ENCODE measurements at regions not wholly inside any gene's neighbourhood (a gene's known extent, or its start where the extent isn't known, plus 50 kb on each side); places are given as distances from the start of the nearest gene placed in this dataset.

DNA sequence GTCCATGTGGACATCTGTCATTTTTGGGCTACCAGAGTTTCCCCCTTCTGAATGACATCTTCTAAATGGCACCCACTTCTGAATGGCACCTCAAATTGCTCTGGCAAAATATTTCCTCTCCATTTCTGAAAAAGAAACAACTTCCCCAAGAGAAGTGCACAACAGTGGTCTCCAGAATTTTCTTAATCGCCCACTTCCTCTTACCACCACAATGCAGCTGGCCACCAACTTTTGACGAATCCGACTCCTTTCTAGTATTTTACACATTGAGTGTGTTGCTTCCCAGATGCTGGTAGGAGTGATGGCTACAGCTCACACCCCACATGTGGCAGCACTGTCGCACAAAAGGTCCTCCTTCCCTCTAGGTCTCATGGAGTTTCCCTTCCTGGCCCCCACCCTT, 216.1 kb downstream of the FOXA2 start:
- no peak for DNase-seq

DNA sequence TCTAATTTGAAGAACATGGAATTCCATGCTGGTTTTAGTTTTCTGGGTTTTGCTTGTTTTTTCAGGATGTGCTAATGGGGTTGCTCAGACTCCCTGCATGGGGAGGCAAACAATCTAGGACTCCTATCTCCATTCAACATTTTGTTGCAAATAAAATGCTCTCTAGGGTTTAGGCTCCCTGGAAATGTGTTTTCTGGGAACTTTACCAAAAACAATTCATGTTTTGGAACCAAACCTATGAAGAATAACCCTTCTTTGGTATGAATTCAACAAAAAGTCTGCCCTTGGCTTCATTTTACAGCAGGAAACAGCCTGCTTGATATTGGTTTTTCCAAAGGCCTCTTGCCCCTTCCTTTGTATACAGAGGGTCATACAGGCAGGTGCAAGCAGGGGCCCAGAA, 217.7 kb downstream of the FOXA2 start:
- DNase-seq, result no peak

DNA sequence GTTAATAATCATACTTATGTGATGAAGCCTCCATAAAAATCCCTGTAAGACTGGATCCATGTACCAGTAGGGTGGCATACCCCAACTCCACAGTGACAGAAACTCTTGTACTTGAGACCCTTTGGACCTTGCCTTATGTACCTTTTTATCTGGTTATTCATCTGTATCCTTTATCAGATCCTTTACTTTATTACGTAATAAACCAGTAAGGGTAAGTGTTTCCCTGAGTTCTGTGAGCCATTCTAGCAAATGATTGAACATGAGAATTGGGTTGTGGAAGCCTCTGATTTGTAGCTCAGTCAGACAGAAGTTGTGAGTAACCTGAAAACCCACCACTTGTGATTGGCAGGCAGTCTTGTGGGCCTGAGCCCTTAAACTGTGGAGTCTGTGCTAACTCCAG, 229.7 kb downstream of the FOXA2 start:
- no peak for DNase-seq

DNA sequence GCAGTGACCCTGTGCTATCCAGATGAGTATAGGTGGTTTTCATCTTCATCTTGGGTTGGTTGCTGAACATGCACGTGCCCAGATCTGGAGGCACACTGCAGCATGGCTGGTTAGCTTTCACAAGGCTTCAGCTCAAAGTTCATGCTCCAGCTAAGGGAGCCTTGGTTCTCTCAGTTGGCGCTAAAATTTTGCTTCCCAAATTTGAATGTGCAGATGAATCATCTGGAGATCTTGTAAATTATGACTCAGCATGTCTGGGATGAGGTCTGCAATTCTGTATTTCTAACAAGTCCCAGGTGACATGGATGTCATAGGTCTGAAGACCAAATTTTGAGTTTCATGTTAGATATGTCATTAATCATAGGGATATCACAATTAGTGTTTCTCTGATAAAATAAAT, 230.8 kb downstream of the FOXA2 start:
- DNase-seq, result no peak

DNA sequence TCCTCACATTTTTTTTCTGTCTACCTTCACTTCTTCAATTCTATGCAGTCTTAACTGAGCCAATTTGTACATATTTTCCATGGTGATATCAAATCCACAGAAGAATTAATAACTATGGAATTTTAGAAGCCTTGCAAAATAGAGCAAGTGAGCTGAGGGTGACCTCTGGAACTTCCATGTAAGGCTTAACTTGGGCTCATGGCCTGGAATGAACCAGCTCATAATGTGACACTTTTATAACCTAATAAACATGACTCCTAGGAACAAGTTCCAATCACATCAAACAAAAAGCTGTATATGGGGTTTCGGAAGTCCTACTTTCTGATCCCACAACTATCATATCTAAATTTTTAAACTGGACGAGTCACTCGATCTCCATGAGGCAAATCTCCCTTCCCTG, 232.4 kb downstream of the FOXA2 start:
- DNase-seq, result no peak

DNA sequence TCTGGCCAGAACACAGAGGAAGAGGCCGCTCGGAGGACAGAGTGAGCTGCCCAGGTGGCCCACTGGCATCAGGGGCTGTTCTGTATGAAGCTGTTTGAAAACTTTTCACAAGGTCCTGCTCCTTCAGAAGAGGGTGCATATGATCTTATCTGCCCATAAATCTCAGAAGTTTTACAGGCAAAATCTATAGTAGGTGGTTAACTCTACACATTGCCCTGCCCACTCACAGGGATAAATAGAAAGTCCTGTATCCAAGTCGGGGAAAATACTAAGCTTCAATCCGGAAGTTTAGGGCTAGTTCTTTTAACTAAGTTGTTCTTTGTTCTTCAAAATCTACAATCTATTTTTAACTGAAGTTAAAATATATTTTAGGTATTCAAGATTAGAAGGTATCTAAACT, 233.7 kb downstream of the FOXA2 start:
- DNase-seq, result no peak

DNA sequence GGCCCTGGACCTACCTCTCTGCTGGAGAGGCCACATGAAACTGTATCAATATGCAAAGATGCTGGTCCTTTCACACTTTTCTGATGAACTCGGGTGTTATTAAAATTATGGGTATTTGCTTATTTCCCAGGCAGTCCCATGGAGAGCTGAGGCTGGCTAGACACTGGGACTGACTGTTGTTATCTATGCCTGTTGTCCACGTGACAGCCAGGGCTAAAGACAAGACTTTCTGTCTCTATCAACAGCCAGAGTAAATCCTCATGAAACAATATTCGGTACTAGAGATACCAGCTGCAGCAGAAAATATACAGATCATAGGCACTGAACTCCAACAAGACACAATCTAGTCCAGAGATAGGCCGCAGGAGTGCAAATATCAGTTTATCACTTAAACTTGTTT, 236.4 kb downstream of the FOXA2 start:
- no peak for DNase-seq

DNA sequence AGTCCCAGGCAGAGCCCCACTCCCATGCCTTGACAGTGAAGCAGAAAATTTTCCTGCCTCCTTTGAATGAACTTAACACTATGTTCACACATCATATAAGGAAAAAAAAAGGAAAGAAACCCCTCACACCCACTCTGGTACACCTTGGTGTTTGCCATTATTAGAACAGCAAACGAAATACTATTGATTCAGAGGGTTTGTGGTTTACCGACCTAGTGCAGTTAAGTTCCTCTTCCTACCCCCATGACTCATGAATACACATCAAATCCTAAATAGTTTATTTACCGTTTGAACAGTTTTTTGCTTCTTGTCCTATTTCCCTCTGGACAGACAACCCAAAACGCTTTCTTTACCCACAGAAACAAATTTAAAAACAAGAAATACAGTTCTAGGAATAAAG, 237.7 kb downstream of the FOXA2 start:
- DNase-seq, result no peak

DNA sequence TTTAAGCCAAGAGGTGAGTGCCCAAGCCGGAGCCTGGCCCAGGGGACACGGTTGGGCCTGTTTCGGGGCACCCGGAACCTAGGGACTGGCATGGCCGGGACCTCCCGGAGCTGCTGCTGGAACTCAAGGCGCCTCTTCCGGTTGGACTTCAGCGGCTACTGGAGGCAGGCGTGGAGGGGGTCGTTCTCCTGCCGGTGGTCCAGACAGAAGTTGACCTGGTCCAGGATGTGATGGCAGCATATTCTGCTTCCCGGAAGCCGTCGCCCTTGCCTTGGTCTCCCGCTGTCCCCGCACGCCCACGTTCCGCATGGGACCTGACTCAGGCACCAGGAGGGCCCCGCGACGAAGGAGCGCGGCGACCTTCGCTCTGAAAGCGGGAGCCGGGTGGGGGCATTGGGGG, 240.8 kb downstream of the FOXA2 start:
- no peak for DNase-seq

DNA sequence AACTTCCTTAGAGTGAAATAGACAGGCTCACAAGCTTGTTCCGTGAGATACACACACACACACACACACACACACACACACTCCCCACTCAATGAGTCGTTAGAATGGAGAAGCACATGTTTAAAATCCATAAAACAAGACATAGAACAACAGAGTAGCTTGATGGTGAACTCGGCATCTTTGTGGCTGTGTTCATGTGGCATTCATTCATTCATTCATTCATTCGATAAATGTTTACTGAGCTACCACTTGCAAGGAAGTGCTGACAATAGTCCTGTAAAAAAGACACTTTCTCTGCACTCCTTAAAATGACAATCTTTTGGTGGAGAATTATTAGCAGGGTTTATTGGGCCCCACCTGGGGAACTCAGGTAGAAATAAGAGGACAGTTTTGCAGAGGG, 242.0 kb downstream of the FOXA2 start:
- DNase-seq, result no peak

DNA sequence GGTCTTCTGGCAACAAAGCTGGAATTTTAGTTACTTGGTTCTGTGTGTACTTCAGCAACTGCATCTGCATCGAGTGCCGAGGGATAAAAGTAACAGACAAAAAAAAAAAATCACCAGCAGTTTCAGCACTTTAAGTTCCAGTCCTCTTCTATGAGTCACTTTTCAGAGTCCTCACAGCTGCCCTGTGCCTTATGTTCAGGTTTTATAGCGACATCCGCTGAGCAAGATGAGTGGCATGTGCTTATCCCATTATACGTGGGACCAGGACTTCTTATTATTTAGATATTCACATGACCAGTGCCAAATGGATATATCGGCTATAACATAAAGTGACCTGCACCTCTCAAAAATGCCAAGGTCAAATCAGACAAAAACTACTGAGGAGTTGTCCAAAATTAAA, 242.9 kb downstream of the FOXA2 start:
- peak; percentile 9 for DNase-seq

DNA sequence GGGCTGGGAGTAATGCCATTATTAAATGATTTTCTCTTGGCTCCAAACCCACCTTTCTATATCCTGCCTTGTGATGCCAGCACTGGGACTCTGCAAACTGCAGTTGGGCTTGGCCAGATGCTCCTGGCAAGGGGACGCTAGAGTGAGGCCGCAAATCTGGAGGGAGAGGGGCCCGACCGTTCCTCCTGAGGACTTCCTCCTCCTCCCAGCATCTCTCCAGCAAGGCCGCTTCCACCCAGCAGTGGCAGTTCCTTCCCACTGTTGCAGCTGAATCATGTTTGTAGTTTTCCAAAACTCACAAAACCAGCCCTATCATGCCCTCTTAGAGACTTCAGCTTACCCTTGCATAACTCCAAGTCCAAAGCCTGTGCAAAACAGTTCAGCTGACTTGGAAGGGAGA, 244.4 kb downstream of the FOXA2 start:
- DNase-seq, result no peak

DNA sequence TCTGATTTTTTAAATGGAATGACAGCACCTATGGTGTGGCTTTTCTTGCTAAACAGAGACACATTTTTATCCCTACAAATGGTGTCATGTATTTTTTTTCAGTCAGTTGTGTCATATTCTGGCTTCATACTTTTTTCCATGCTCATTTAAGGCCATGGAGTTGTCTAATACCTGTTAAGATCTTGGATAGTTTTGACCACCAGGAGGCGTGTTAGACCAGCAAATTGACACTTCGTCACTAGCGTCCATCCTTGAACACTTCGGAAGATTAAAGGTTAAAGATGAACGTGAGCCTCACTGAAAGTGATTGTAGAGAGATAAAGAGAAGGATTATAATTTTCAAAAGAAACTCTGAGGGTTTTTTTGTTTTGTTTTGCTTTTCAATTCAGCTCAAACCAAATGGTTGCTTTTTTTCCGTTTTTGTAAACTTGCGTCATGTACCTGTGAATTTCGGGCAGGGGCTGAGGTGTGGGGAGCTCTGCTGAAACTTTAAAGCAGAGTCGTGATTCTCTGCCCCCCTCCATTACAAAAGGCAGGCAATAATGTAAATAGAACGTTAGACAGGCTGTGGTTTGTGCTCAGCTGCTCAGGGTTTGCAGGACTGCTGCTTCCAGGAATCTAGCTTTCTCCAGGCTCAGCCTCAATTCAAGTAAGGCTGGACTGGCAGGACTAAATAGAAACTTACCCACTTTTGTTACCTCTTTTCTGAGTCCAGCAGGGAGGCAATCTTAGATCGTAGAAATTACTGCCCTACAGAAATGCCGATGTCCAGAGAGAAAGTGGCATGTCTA, 245.1 kb downstream of the FOXA2 start:
- DNase-seq, result peak; percentile 80

DNA sequence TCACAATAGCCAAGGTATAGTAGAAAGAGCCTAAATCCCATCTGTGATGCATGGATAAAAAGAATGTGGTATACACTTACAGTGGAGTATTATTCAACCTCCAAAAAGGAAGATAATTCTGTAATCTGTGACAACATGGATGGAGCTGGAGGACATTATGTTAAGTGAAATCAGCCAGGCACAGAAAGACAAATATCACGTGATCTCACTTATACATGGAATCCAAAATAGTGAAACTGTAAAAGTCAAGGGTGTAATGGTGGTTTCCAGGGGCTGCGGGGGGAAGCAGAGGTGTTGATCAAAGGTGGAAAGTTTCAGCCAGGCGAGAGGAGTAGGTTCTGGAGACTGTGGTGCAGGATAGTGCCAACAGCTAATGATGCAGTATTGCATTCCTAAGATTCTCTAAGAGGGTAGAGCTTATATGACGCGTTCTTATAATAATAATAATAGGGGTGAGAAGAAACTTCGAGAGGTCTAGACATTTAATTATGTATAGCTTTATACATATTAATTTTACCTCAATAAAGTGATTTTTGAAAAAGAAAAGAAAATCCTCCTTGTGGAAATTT, 246.1 kb downstream of the FOXA2 start:
- DNase-seq, result no peak

DNA sequence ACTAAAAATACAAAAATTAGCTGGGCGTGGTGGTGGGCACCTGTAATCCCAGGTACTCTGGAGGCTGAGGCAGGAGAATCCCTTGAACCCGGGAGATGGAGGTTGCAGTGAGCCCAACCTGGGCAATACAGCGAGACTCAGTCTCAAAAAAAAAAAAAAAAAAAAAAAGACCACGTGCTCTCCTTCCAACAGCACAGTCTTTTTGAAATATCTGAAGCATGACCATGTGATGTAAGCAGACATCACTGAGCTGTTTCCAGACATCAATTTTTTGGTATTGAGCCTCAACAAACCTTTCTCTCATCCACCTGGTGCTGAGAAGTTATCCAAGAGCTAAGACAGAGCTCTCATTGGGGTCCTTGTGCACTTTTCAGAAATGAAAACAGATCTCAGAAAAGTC, 249.2 kb downstream of the FOXA2 start:
- DNase-seq, result no peak

DNA sequence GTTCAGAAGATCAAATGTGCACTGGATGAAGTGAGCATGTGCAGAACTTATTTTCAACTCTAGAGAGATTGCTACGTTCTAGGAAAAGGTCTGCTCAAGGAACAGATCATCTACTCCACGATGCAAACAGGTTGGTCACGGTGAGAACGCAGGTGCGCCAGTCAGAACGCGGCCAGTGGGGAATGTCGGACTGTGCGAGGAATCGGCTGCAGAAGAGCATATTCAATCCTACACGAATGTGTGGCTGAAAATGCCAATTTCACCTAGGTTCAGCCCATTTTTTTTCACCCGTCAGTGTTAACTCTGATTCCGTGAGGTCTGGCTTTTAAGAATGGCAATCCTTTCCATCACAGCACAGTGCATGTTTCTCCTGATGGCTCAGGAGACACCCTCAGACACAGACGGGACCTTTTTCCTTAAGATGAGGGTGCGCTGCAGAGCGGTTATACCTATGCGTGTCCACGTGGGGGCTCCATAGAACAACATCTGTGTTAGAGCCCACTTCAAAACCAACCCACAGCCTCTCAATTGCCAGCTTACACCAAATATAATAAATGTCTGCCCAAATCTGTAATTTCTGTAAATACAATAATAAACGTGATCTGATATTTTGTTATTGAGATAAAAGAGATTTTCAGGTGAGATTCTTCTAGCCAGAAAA, 250.4 kb downstream of the FOXA2 start:
- peak; percentile 44 for DNase-seq

DNA sequence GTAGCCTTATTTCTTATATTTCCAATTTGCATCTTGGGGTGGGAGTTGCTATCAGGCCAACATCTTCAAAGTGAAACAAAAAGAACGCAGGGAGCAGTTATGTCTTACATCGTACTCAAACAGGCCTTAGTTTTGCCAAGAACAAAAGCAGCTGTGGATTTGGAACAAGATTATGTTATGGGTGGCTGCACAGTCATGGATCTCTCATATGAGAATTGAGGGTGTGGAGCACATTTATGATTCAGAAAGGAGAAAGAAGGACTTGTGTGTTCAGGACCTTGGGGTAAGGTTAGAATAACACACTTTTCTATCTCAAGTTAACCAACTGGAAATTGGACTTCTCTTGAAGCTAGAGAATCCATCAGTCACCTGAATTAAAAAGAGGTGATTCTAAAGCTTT, 259.9 kb downstream of the FOXA2 start:
- no peak for DNase-seq

DNA sequence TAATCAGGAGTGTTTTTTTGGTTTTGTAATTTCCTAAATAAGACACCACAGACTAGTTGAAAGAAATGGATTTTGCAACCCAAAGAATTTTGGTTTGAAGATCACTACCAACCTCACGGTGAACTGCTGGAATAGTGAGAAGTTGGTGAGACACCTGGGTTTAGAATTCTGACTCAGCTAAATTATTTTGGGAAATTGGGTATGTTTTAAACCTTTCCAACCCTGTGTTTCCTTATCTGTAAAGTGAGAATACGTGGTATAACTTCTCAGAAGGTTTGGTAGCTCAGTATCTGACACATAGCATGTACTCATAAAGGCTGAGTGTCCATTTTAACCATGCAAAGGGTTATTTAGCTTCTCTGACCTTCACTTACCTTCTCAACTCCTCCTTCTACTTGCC, 261.9 kb downstream of the FOXA2 start:
- DNase-seq, result no peak

DNA sequence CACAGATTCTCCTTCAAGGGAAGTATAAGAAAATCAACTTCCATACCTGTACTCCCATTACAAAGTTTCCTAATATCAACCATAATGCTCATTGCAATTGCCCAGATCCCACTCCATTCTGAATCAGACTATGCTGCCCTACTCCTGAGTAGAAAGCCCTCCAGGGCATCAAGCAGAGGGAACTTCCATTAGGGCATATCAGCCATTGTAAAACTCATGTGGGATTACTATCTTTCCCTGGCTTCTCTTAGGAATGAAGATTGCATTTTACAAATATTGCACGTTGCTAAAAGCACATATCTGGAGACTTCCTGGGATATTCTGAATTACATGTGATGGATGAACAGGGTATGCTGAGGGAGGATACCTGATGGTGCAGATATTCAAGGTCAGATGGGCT, 263.2 kb downstream of the FOXA2 start:
- DNase-seq, result no peak

DNA sequence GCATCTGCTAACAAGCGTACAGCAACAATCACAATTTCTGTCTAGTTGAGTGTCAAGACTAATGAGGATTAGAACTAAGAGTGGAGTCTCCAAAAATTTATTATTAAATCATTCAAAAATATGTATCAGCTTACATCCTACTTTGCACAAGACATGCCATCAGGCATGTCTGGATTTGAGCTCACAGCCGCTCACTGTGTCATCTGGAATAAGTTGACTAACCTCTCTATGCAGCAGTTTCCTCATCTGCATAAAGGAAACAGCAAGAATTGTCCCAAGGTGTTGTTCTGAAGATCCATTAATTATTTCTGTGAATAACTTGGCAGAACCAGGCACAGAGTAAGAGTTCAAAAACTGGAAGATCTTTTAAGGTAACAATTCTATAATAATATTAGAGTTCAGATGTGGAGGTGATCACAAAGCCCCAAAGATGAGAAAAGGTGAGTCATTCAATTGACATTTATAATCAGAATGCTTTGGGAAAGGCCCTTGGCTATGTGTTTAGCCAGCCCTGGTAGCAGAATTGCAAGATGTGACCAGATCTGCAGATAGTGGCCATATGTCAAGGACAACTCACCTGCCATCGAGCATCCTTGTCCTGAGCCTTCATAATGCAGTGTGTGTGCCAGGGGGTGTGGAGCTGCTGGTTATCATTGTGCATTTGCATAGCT, 264.0 kb downstream of the FOXA2 start:
- DNase-seq, result no peak

DNA sequence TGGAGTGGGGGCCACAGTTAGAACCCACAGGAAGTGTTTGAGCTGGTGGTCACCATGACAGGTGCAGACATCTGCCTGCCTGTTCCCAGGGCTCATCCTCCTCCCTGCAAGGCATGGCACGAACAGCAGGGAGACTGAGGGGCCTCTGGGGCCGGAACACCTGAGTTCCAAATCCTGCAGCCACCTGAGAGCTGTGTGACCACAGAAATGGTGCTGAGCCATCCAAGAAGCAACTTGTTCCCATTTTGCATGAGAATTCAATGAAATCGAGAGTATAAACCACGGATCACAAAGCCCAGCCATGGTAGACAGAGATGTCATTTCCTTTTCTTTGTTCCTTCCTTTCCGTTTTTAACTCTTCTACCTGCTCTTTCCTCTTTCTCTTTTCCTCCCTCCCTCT, 268.6 kb downstream of the FOXA2 start:
- no peak for DNase-seq

DNA sequence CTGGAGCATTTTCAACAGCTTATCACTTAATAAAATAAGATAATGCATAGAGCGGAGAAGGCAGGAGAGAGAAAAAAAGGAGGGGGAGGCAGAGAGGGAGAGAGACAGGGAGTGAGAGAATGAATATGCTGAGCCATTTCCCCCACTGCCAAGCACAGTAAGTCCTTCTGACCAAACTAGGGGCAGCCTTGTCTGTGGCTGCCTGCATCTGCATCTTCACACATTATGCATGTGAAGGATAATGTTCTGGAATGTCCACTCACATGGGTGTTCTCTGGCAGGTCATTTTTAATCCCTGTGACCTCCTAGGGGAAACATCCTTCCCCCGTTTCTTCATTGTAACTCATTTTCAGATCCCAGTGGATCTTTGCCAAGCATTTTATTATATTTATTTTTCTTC, 269.3 kb downstream of the FOXA2 start:
- DNase-seq, result no peak

DNA sequence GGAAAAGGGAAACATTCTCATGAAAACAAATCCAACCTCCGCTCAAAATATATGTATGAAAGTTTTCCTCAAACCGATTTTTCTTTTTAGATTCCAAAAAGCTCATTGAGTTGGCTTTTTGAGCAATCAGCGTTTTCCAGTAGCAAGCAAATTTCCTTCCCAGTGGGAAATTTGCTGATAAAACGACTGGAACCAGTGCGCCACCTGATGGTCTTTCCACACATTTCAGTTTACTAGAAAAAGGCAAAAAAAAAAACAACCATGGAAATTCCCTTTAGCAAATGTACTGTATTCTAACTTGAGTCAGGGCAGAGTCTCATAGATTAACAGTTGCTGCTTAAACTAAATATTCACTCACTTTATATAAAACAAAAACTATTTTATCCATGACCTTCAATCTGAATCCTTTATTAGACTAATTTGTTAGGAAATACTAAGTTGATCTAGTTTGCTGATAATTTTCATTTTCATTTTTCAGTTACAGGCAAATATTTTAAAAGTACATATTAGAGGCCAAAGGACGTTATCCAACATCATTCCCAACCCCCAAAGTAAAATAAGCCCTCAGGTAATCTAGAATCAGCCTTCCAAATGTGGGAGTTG, 271.5 kb downstream of the FOXA2 start:
- no peak for DNase-seq

DNA sequence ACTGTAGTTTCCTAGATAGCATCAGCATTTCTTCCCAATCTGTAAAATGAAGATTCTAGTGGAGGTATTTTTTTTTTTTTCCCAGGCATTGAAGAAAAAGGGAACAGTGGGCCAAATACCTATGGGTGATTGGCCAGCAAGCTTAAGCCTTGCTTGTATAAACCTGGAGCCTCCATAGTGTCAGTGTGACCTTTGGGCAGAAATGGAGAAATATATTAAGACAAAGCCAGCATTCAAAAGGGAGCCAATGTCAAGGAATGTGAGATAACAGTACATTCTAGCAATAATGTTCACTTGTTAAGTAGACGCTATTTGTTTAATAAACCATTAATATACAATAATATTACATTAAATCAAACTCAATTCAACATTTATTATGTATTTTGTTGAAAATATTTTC, 275.4 kb downstream of the FOXA2 start:
- no peak for DNase-seq
